ENCODE measurements at regions not wholly inside any gene's neighbourhood (a gene's known extent, or its start where the extent isn't known, plus 50 kb on each side); places are given as distances from the start of the nearest gene placed in this dataset.

- TF ChIP-seq CTCF (conservative IDR thresholded peaks at IDR 0.05): no peak
- Histone ChIP-seq H3K9me3 (ENCODE audit: control insufficient read depth, low read depth, low read length) (no peaks in the 10 kb centered on the region), H2BK120ac (ENCODE audit: low read depth, low read length, poor library complexity, severe bottlenecking) (no peak overlapping the region), H3K79me1 (ENCODE audit: insufficient read depth, low read depth, low read length, poor library complexity, severe bottlenecking) (no peaks in the 10 kb centered on the region), H4K91ac (ENCODE audit: insufficient read length, low read depth, low read length) (no peak overlapping the region), H4K5ac (ENCODE audit: insufficient read length, low read depth, low read length) (no peak overlapping the region), H3K9ac (ENCODE audit: extremely low read depth, insufficient read length, low read length) (no peak overlapping the region), H3K56ac (ENCODE audit: insufficient read length, low read depth, low read length) (no peak overlapping the region), H4K8ac (replicated peaks; ENCODE audit: insufficient read length, low read depth, low read length) (no peak overlapping the region), H2BK15ac (ENCODE audit: low read depth, low read length) (no peak overlapping the region), H3K23ac (ENCODE audit: insufficient read length, low read depth, low read length) (no peak overlapping the region), H4K20me1 (ENCODE audit: control insufficient read depth, insufficient read depth, insufficient read length) (no peaks in the 10 kb centered on the region), H3K4me1 (ENCODE audit: insufficient read depth, low read length) (no peaks in the 10 kb centered on the region), H3K27me3 (ENCODE audit: insufficient read depth, low read length) (no peaks in the 10 kb centered on the region), H2BK5ac (ENCODE audit: insufficient read length, low read length) (no peak overlapping the region), H3K4me2 (ENCODE audit: insufficient read depth, insufficient read length, low read length) (no peak overlapping the region), H3K27ac (ENCODE audit: insufficient read length, low read depth, low read length) (no peak overlapping the region), H3K18ac (ENCODE audit: insufficient read length, low read depth, low read length) (no peak overlapping the region), H2AK5ac (ENCODE audit: insufficient read length, low read length) (no peak overlapping the region), H2BK20ac (ENCODE audit: low read depth, low read length, poor library complexity, severe bottlenecking) (no peak overlapping the region), H2AFZ (ENCODE audit: low read length) (no peak overlapping the region), H3K23me2 (ENCODE audit: insufficient read length, low read depth, low read length, poor library complexity, severe bottlenecking) (no peaks in the 10 kb centered on the region), H3K4ac (ENCODE audit: low read depth, low read length) (no peak overlapping the region), H3K14ac (ENCODE audit: insufficient read depth, low read length) (no peak overlapping the region), H3K79me2 (ENCODE audit: insufficient read depth, low read length) (no peaks in the 10 kb centered on the region), H2BK12ac (ENCODE audit: insufficient read length, low read depth, low read length) (no peak overlapping the region), H3T11ph (ENCODE audit: low read length) (no peak overlapping the region)
- Mint-ChIP-seq H3K4me1 (peaks cover under 1 to 16% of the 10 kb centered on the region in 2 experiments), H3K27me3 (ENCODE audit: low read depth) (no peaks in the 10 kb centered on the region; the same call in 1 of the 2 replicates), H3K4me3 (no peak overlapping the region), H3K27ac (no peak overlapping the region), H3K9me3 (no peaks in the 10 kb centered on the region), H3K36me3 (ENCODE audit: insufficient read depth in 1 of 3, low read depth in 3 of 3) (no peaks in the 10 kb centered on the region)
- DNase-seq: no peak
- no CpG with 5 or more reads among the region's 1 CpG for WGBS (ENCODE audit: extremely low coverage, insufficient read length, low lambda C conversion rate)
Measured at GRCh38 chr18:61753373-61753772, 139.4 kb downstream of the RNF152 start.
